Type B pancreatic cell (in vitro differentiated cells): ENCODE measurements at regions not wholly inside any gene's neighbourhood (a gene's known extent, or its start where the extent isn't known, plus 50 kb on each side); places are given as distances from the start of the nearest gene placed in this dataset.

ENCODE experiments used
- DNase-seq: peaks from one replicate; pipeline ENCODE4 v3.0.0; 2021; ENCODE audit warnings: mixed read lengths; ENCODE audit not compliant: unreplicated experiment; ENCODE audit errors: extremely low spot score
- H3K27ac Mint-ChIP-seq: 2 replicates; pipeline ENCODE4 v1.8.0; 2021; ENCODE audit warnings: mild to moderate bottlenecking, mixed read lengths
- H3K27me3 Mint-ChIP-seq: 2 replicates; pipeline ENCODE4 v1.8.0; 2021; ENCODE audit warnings: mixed read lengths
- H3K36me3 Mint-ChIP-seq: 2 replicates; pipeline ENCODE4 v1.8.0; 2021; ENCODE audit warnings: mixed read lengths
- H3K4me1 Mint-ChIP-seq: one replicate; pipeline ENCODE4 v1.8.0; 2021; ENCODE audit warnings: mixed read lengths; ENCODE audit not compliant: unreplicated experiment
- H3K4me3 Mint-ChIP-seq: 2 replicates; pipeline ENCODE4 v1.8.0; 2021; ENCODE audit warnings: mild to moderate bottlenecking, mixed read lengths
- H3K9me3 Mint-ChIP-seq: 2 replicates; pipeline ENCODE4 v1.8.0; 2021; ENCODE audit warnings: mixed read lengths
- CTCF ChIP-seq: fragments of 200-600 bp; sonication (generic); conservative IDR thresholded peaks from 2 replicates; pipeline ENCODE4 v1.5.0; 2021; ENCODE audit warnings: antibody characterized with exemption, mild to moderate bottlenecking

- no peak for DNase-seq
- no peak overlapping the region for H3K4me3 Mint-ChIP-seq
- no peaks in the 10 kb centered on the region for H3K4me1 Mint-ChIP-seq
- no peaks in the 10 kb centered on the region for H3K36me3 Mint-ChIP-seq
- no peak for TF ChIP-seq CTCF
- peaks cover 6% of the 10 kb centered on the region for H3K27me3 Mint-ChIP-seq
- no peak overlapping the region for H3K27ac Mint-ChIP-seq
- peaks cover 10% of the 10 kb centered on the region for H3K9me3 Mint-ChIP-seq
Measured at GRCh38 chr11:127203490-127203889, 202.9 kb upstream of the KIRREL3 start.

GRCh38 chr11:127202105-127202504, 201.5 kb upstream of the KIRREL3 start:
- TF ChIP-seq CTCF, result no peak
- Mint-ChIP-seq H3K4me3 (no peak overlapping the region), H3K27ac (no peak overlapping the region), H3K4me1 (no peaks in the 10 kb centered on the region), H3K36me3 (no peaks in the 10 kb centered on the region), H3K27me3 (peaks cover 6% of the 10 kb centered on the region), H3K9me3 (peaks cover 6% of the 10 kb centered on the region)
- DNase-seq, result no peak

DNA sequence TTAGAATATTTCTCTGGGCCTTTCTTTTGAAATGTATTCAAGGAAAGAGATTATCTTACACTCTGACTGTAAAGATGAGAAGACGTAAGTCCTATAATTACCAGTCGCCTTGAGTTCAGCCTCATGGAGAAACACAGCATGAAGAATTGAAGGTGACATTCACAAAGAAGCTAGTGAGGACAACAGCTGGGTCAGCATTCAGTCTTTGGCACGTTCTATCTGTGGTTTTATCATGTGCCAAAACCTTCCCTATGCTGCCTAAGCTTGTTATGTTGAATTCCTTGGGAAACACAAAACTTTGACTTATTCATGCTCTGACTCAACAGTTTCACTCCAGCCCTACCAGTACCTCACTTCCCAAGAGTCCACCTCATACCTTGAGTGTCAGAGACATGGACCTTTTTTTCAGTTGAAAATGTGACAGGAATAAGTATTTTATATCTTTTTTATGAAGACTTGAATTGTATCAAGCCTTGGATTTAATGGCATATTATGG, 198.8 kb upstream of the KIRREL3 start:
- H3K36me3 Mint-ChIP-seq, result no peaks in the 10 kb centered on the region
- peaks cover 13% of the 10 kb centered on the region for H3K27me3 Mint-ChIP-seq
- TF ChIP-seq CTCF, result no peak
- no peaks in the 10 kb centered on the region for H3K9me3 Mint-ChIP-seq
- no peak overlapping the region for H3K4me3 Mint-ChIP-seq
- no peak overlapping the region for H3K27ac Mint-ChIP-seq
- peaks cover 14% of the 10 kb centered on the region for H3K4me1 Mint-ChIP-seq
- DNase-seq, result no peak

DNA sequence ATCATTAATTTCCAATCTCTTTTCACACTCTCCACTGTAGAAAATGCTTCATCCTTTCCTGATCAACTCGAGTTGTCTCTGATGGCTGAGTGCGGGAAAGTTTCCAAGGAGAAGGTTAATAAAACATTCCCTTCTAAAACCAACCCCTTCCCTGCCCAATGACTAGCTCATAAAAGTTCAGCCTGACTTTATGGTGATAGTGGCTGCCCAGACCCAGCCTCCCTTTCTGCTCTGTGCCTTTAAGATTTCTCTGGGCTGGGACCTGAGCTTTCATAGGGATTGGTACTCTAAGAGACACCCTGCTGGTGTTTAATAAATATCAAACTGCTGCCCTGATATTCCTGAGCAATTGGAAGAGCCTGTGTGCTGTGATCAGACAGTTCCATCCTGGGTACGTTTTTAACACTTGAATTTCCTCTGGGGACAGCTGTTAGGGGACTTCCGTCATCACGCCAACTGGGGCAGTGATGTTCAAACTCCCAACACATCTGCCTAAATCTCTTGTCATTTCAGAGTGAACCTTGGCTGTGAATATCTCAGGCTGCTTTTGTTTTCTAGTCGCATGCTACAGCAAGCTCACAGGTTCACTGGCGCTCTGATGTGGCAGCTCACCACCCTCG, 195.0 kb upstream of the KIRREL3 start:
- Mint-ChIP-seq H3K27ac (no peak overlapping the region), H3K4me3 (no peak overlapping the region), H3K36me3 (no peaks in the 10 kb centered on the region), H3K27me3 (peaks cover 17% of the 10 kb centered on the region), H3K9me3 (no peaks in the 10 kb centered on the region), H3K4me1 (peaks cover 22% of the 10 kb centered on the region)
- DNase-seq, result no peak
- no peak for TF ChIP-seq CTCF

- DNase-seq, result no peak
- Mint-ChIP-seq H3K27ac (no peak overlapping the region), H3K4me3 (no peak overlapping the region), H3K4me1 (peaks cover 22% of the 10 kb centered on the region), H3K9me3 (no peaks in the 10 kb centered on the region), H3K27me3 (peaks cover 28% of the 10 kb centered on the region), H3K36me3 (no peaks in the 10 kb centered on the region)
- no peak for TF ChIP-seq CTCF
Measured at GRCh38 chr11:127194521-127194920, 194.0 kb upstream of the KIRREL3 start.
